GM21515 (cell line): ENCODE measurements at regions not wholly inside any gene's neighbourhood (a gene's known extent, or its start where the extent isn't known, plus 50 kb on each side); places are given as distances from the start of the nearest gene placed in this dataset.
"Not testable (repeated sequence)": the region's sequence is repeated elsewhere in the genome, so short reads cannot be mapped to it uniquely, and the experiment has no call there.

Experiments used
- ATAC-seq: cut with Tn5 transposase; IDR thresholded peaks from one replicate; pipeline ENCODE4 v1.9.1; 2021; ENCODE audit not compliant: unreplicated experiment

DNA sequence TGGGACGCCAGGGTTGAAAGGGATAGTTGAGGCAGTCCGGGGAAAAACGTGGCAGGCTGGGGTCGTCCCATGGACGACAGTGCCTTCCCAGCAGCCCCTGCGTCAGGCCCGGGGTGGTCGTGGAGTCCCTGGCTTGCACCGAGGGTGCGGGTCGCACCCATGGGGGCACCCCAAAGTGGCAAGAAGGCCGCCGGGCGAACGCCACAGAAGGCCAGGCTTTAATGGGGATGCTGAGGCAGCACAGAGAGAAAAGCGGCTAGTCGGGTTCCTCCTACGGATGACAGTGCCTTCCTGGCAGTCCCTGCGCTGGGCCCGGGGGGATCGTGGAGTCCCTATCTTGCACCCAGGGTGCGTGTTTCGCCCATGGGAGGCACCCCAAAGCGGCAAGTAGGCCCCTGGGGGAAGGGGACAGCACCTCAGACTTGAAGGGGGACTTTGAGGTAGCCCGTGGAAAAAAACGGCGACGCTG lies 158.6 kb upstream of the ALG10B start:
- no peak for ATAC-seq

DNA sequence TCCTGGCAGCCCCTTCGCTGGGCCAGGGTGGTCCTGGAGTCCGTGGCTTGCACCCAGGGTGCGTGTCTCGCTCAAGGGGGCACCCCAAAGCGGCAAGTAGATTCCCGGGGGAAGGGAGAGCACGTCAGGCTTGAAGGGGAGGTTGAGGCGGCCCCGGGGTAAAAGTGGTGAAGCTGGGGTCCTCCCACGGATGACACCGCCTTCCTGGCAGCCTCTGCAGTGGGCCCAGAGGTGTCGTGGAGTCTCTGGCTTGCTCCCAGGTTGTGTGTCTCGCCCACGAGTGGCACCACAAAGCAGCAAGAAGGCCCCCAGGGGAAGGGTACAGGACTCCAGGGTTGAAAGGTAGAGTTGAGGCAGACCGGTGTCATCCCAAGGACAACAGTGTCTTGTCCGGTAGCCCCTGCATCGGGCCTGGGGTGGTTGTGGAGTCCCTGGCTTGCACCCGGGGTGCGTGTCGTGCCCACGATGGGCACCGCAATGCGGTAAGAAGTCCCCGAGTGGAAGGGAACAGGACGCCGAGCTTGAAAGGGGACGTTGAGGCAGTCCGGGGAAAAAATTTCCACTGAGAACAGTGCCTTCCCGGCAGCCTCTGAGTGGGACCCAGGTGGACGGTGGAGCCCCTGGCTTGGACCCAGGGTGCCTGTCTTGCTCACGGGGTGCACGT lies 158.0 kb upstream of the ALG10B start:
- ATAC-seq = no peak

DNA sequence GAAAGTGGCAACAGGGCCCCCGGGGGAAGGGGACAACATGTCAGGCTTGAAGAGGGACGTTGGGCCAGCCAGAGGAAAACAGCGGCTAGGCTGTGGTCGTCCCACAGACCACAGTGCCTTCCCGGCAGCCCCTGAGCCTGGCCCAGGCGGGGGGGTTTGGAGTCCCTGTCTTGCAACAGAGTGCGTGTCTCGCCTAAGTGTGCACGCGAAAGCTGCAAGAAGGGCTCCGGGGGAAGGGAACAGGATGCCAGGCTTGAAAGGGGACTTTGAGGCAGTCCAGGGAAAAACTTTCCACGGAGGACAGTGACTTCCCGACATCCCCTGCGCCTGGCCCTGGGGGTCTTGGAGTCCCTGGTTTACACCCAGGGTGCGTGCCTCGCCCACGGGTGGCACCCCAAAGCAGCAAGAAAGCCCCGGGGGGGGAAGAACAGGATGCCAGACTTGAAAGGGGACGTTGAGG lies 157.5 kb upstream of the ALG10B start:
- ATAC-seq = no peak

DNA sequence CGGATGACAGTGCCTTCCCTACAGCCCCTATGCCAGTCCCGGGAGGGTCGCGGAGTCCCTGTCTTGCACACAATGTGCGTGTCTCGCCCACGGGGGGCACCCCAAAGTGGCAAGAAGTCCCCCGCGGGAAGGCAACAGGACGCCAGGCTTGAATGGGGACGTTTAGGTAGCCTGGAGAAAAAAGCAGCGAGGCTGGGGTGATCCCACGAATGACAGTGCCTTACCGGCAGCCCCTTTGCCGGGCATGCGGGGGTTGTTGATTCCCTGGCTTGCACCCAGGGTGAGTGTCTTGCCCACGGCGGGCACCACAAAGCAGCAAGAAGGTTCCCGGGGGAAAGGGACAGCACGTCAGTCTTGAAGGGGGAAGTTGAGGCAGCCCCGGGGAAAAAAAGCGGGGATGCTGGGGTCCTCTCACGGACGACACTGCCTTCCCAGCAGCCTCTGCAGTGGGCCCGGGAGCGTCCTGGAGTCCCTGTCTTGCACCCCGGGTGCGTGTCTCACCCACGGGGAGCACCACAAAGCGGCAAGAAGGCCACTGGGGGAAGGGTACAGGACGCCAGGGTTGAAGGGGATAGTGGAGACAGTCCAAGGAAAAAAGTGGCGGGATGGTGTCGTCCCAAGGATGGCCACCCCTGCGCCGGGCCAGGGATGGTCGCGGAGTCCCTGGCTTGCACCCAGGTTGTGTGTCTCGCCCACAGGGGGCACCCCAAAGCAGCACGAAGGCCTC lies 156.8 kb upstream of the ALG10B start:
- no peak for ATAC-seq

DNA sequence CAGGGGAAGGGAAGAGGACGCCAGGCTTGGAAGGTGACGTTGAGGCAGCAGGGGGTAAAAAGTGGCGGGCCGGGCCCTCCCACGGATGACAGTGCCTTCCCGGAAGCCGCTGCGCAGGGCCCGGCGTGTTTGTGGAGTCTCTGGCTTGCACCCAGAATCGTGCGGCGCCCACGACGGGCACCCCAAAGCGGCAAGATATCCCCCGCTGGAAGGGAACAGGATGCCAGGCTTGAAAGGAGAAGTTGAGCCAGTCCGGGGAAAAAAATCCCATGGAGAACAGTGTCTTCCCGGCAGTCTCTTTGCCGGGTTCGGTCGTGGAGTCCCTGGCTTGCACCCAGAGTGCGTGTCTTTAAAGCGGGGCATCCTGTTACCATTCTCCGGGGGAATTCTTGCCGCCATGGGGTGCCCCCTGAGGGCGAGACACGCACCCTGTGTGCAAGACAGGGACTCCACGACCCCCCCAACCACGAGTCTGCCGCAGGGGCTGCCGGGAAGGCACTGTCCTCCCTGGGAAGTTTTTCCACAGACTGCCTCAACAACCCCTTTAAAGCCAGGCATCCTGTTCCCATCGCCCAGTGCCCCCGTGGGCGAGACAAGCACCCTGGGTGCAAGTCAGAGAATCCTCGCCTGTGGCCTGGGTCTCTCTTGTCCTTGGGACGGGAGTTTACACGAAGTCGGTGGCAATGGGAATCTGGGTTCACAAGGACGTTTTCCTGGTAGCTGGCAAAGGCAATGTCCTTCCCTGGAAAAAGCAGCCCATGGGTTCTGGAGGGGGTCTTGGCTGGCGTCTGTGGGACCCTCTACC lies 156.1 kb upstream of the ALG10B start:
- no peak for ATAC-seq

DNA sequence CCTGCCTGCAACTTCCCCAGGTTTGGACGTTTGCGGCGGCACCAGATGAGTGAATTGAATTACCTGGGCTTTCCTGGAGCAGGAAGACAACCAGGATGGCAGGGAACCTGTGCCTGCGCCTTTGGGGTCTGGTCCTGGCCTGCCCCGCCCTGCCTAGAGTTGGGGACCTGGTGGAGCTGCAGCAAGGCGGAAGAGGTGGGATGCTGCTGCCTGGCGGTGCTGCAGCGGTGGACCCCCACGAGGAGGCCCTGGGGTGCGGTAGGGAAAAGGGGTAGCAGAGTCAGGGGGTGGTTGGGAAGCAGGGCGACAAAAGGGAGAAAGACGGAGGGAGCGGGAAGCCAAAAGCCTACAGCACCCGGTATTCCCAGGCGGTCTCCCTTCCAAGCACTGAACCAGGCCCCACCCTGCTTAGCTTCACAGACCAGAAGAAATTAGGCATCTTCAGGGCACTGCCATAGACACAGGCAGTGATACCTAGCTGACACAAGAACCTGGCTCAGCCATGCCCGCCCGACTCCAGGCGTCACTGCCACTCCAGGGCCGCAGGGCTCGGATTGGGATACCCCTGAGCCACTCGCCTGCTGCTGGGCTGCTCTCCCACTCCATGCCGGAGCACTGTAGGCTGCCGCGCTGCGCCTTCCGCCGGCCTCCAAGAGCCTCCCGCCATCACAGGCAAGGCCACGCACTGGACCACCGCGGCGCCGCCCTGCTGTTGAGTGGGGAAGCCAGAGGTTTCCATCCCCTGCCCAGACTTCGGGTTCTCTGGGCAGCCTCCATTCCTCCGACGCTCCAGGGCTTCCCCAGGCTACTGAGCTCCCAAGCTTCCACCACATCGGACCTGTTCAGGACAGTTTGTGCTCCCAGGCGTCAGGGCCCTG lies 155.2 kb upstream of the ALG10B start:
- ATAC-seq = no peak

DNA sequence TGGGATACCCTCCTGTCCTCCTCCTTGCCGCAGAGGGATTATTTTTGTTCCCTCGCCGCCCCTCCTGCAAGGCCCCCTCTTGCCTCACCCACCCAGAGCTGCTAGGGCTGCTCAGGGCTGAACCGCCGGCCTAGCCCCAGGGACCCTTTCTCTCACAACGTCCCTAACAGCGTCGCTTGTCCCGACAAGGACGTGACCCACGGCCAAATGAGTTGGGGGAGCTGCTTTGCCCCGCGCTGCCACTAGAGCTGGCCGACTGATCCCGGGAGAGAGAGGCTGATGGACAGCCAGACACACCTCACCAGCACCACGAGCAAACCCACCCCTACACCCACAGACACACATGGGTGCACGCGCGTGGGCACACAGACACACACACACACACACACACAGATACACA lies 154.6 kb upstream of the ALG10B start:
- ATAC-seq = no peak

DNA sequence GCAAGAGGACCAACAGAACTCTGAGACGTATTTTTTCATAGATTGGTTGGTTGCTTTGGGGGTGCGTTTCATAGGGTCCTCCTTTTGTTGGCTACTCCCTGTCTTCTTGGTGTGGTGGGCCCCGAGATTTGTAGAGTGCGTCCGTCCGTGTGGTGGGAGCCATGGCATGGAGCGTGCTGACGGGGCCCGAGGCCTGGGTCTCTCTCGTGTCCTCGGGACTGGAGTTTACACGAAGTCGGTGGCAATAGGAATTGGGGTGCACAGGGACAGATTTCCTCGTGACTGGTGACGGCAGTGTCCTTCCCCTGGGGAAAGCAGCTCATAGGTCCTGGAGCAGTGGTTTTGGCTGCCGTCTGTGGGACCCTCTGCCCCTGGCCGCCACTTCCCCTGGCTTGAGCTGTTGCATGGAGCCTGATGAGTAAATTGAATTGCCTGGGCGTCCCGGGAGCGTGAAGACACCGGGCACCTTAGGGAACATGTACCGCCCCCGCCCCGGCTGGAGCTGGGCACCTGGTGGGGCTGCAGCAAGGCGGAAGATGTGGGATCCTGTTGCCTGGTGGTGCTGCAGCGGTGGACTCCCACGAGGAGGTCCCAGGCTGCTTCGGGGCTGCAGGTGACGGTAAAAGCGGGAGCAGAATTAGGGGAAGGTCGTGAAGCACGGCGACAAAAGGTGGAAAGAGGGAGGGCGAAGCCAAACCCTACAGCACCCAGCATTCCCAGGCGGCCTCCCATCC lies 153.7 kb upstream of the ALG10B start:
- no peak for ATAC-seq

DNA sequence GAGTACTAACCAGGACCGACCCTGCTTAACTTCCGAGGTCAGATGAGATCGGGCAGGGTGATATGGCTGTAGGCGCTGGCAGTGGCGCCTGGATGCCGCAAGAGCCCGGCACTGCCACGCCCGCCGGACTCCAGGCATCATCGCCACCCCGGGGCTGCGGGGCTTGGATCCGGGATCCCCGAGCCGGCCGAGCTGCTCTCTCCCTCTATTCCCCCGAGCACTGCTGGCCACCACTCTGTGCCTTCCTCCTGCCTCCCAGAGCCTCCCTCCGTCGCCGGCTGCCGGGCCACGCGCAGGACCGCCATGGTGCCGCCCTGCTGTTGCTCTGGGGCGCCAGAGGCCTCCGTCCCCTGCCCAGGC lies 153.2 kb upstream of the ALG10B start:
- no peak for ATAC-seq

DNA sequence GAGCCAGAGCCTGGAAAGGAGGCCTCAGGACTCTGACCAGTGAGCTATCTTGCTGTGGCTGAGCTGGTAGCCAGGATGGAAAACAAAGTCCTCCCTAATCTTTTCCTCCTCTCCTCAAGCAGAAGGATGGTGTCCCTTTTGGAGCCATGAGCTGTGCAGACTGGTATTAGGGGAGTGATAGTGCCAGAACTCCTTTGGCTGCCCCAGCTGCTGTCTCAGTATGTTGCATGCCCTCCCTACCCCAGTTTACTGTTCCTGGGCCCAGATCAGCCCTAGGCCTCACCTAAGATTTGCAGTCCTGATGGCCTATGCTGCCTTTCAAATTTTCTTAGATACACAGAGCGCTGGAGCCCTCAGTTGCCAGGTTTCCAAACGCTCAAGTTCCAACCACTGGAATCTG lies 150.3 kb upstream of the ALG10B start:
- ATAC-seq = no peak

DNA sequence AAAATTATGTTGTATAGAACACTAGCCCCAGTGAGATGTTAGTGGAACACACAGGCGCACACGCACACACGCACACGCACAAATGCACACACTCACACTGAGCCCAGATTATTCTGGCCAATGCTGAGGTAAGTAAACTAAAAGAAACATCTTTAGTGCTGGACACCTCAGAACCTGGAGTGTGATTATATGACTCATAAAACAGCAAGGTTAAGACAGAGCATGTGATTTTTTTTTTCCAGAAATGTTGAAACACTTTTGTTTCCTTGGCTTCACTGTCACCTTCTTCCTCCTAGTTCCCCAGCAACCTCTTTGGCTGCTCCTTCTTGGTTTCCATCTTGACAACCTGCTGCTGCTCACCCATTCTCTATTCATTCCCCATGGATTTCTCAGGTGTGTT lies 141.0 kb upstream of the ALG10B start:
- no peak for ATAC-seq

DNA sequence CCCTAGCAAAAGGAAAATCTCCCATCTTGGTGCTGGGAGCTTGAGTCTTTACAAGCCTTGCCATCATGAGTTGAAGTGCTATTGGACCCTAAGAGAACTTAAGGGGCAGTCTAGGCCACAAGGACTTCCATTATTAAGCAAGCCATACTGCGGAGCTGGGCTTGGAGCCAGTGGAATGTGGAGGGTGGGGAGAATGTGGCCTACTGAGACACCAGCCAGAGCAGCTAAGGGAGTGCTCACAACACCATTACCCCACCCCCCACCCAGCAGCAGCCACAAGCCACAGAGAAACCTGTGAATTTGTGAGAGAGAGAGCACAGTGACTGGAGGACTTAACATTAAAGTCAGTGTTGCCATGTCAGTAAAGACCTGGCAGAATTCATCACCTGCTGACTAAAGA lies 133.0 kb upstream of the ALG10B start:
- ATAC-seq = not testable (repeated sequence)

DNA sequence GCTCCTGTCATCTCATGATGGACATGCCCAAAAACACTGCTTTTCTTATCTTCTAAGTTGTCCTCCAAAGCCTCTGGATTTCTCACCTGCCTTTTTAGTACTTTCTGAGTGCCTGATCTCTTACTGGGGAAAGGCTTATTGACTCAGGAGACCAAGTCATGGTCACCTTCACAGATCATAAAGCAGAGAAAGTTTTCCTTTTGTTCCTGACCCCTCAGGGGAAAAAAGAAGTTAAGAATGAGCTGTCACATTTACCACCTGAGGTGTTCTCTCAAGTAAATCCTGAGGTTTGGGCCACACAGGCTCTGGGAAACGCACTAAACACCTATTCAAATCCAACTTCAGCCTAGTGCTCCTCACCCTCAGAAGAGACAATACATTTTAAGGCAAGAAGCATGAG lies 119.3 kb upstream of the ALG10B start:
- not testable (repeated sequence) for ATAC-seq

DNA sequence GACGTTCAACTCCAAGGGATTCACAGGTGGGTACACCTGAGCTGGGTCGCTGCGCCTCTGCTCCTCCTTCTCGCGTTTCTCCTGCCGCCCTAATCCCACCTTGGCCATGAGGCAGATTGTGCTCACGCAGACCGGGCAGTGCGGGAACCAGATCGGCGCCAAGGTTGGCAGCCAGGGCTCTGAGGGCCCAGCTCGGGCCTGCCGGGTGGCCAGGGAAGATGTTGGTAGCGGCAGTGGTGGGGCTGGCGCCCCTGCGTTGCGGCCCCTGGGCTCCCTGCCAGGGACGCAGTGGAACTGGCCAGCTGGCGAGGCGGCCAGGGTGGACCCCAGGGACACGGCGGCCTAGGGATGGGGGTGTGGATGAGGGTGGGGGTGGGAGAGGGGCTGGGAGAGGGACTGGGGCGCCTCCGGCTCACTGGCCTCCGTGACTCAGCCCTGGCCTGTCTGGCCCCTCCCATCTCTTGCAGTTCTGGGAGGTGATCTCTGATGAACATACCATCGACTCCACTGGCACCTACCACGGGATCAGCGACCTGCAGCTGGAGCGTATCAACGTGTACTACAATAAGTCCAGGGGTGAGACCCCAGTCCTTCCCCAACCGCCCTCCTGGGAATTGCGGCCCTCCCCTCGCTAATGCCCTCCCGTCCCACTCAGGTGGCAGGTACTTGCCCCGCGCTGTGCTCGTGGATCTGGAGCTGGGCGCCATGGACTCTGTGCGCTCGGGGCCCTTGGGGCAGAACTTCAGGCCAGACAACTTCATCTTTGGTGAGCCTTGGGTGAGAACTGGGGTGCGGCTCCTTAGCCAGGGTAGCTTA lies 114.9 kb upstream of the ALG10B start:
- no peak for ATAC-seq

DNA sequence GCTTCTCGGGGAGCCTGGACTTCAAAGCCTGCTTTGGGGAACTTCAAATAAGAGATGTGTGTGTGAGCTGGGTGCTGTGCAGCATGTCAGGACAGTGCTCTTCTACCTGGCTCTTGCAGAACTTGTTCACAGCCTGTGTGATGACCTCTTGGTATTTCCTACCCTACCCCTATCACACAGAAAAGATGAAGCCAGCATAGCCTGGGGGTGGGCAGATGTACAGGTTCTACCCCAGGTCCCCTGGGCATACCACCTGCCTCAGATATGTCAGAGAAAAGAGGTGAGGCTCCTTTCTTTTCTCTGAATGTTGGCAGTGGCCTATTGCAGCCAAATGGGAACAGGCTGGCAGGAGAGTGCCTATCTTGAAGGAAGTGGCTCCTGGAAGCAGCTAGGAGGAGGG lies 111.7 kb upstream of the ALG10B start:
- no peak for ATAC-seq

DNA sequence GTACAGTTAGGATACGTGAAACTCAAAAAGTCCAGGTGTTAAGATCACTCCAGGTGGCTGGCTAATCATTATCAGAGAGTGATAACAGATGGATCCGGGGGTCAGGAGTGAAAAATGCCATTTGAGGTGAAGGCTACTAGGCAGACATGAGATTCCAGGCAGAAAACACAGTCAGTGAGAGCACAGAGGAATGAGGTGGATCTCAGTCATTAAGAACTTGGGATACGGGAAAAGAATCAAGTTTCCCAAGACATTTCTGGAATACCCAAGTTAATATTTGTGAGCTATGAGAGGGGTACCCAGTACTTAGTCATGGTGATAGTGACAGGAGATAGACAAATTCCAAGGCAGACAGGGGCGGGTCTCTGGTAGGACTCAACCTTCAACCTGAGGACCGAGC lies 94.6 kb upstream of the ALG10B start:
- no peak for ATAC-seq

DNA sequence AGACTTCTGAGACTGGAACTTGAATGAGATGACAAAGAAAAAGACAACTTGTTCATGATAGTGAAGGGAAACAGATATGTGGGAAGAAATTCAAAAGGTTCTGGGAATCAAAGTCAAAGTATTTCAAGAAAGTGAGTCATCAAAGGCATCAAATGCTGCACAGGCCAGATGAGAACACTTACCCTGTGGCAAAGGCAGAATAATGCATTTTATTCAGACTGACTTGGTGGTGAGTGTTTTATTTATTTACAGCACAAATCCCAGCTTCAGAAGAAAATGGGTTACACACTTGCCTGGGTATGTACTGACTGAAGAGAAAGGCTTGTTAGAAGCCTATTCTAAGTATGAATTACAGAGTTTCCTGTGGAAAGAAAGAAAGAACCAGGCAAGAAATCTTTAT lies 78.2 kb upstream of the ALG10B start:
- not testable (repeated sequence) for ATAC-seq

DNA sequence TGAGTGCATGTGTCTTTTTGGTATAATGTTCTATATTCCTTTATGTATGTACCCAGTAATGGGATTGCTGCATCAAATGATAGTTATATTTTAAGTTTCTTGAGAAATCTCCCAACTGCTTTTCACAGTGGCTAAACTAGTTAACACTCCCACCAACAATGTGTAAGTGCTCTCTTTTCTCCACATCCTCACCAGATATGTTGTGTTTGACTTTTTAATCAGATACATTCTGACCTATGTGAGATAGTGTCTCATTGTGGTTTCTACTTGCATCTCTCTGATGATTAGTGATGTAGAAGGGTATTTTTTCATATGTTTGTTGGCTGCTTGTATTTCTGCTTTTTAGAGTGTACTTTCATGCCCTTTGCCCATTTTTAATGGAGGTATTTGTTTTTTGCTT lies 62.8 kb upstream of the ALG10B start:
- ATAC-seq = no peak

DNA sequence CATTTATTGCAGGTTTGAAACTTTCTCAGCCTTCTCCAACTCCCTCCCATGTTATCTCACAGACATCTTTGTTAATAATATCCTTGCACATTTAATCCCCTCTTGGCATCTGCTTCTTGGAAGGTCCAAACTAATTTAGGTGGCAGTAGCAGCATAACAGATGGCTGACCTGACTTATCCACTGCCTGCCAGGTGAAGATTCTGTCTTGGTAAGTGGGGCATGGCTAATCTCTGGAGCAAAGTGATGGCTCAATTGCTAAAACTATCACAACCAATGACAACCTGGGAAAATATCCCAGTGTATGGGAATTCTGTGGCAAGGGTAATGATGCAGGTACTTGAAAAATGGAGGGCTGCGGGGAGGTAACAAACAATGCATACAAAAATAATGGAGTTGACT lies 58.2 kb upstream of the ALG10B start:
- ATAC-seq = no peak
